B cell (primary cell): ENCODE measurements at regions not wholly inside any gene's neighbourhood (a gene's known extent, or its start where the extent isn't known, plus 50 kb on each side); places are given as distances from the start of the nearest gene placed in this dataset.

ENCODE experiments used
- ATAC-seq: fragments of 200-7000 bp; cut with Tn5 transposase; one replicate; pipeline ENCODE4 v1.10.0; 2021; ENCODE audit warnings: low read depth, mild to moderate bottlenecking, moderate number of reproducible peaks, moderate library complexity
- CTCF ChIA-PET: fragments of 350-600 bp; sonication (Branson Sonifier 250); formaldehyde crosslinking; loops from one replicate; lab custom pipeline; 2021; ENCODE audit warnings: antibody characterized with exemption, inconsistent platforms; lab: Charles Lee
- POLR2A ChIA-PET: fragments of 350-600 bp; sonication (Branson Sonifier 250); formaldehyde crosslinking; loops from one replicate; lab custom pipeline; 2021; ENCODE audit warnings: antibody characterized with exemption; lab: Charles Lee
- DNase-seq: peaks from one replicate; pipeline ENCODE4 v3.0.0; 2013
- H2AFZ ChIP-seq: 2 replicates; pipeline ENCODE4 v1.6.1; 2012; ENCODE audit warnings: mild to moderate bottlenecking, low read depth, low read length; ENCODE audit not compliant: insufficient read depth, poor library complexity, severe bottlenecking
- H3K27ac ChIP-seq, 2 donors: 1 replicate in 1 of 2; 2 replicates in 1 of 2; pipeline ENCODE4 v1.5.1; 2012 to 2013; ENCODE audit warnings: low read length in 2 of 2, mild to moderate bottlenecking in 2 of 2, moderate library complexity in 1 of 2
- H3K27me3 ChIP-seq, 4 experiments: fragments of 200-600 bp in 1 of 4; sonication (generic) in 1 of 4; replicated peaks in 1 of 4; 1 replicate in 2 of 4; 2 replicates in 2 of 4; pipeline versions ENCODE4 v1.6.1 to v1.7.0; 2013 to 2016; ENCODE audit warnings: low read length in 3 of 4, mild to moderate bottlenecking in 2 of 4, mixed read lengths in 1 of 4, moderate library complexity in 1 of 4; ENCODE audit not compliant: insufficient read depth in 4 of 4, control insufficient read depth in 3 of 4; ENCODE audit errors: control extremely low read depth in 1 of 4
- H3K36me3 ChIP-seq, 2 experiments: replicated peaks in 1 of 2; 1 replicate in 1 of 2; 2 replicates in 1 of 2; pipeline versions ENCODE4 v1.6.1 to v1.7.1; 2013; ENCODE audit warnings: low read length in 1 of 2; ENCODE audit not compliant: insufficient read depth in 2 of 2, control insufficient read depth in 1 of 2; ENCODE audit errors: control extremely low read depth in 1 of 2, extremely low read depth in 1 of 2
- H3K4me1 ChIP-seq, 2 donors: fragments of 200-600 bp in 1 of 2; sonication (generic) in 1 of 2; 1 replicate in 1 of 2; 2 replicates in 1 of 2; pipeline versions ENCODE4 v1.5.1 to v1.6.1; 2013 to 2017; ENCODE audit warnings: low read length in 2 of 2; ENCODE audit not compliant: control insufficient read depth in 2 of 2, insufficient read depth in 2 of 2
- H3K4me2 ChIP-seq: replicated peaks from 2 replicates; pipeline ENCODE3; 2012; ENCODE audit warnings: mild to moderate bottlenecking, low read depth, low read length; ENCODE audit not compliant: poor library complexity, severe bottlenecking
- H3K4me3 ChIP-seq, 5 experiments: fragments of 200-600 bp in 1 of 5; sonication (generic) in 1 of 5; 1 replicate in 3 of 5; 2 replicates in 2 of 5; pipeline versions ENCODE4 v1.5.1 to v1.7.0; 2011 to 2016; ENCODE audit warnings: low read length in 4 of 5, mild to moderate bottlenecking in 4 of 5, low read depth in 2 of 5, control low read depth in 1 of 5, moderate library complexity in 1 of 5; ENCODE audit not compliant: insufficient read depth in 1 of 5; ENCODE audit errors: control extremely low read depth in 1 of 5, extremely low read depth in 1 of 5
- H3K79me2 ChIP-seq: fragments of 200-600 bp; sonication (generic); one replicate; pipeline ENCODE4 v1.6.0; 2016; ENCODE audit warnings: low read length; ENCODE audit not compliant: control insufficient read depth, insufficient read depth
- H3K9ac ChIP-seq: fragments of 200-600 bp; sonication (generic); 2 replicates; pipeline ENCODE4 v1.6.1; 2017; ENCODE audit warnings: mild to moderate bottlenecking, low read length, moderate library complexity
- H3K9me3 ChIP-seq, 3 donors: one replicate each; pipeline versions ENCODE4 v1.6.1 to v1.7.1; 2013; ENCODE audit warnings: low read length in 2 of 3; ENCODE audit not compliant: control insufficient read depth in 2 of 3, insufficient read depth in 1 of 3; ENCODE audit errors: control extremely low read depth in 1 of 3
- H4K20me1 ChIP-seq: 2 replicates; pipeline ENCODE4 v1.6.0; 2012; ENCODE audit warnings: mild to moderate bottlenecking, low read length; ENCODE audit not compliant: insufficient read depth, control insufficient read depth, poor library complexity, severe bottlenecking
- H3K27ac Mint-ChIP-seq: one replicate; pipeline ENCODE4 v1.8.0; 2021; ENCODE audit warnings: mixed read lengths
- H3K27me3 Mint-ChIP-seq: one replicate; pipeline ENCODE4 v1.8.0; 2021; ENCODE audit warnings: mixed read lengths
- H3K4me1 Mint-ChIP-seq: one replicate; pipeline ENCODE4 v1.8.0; 2021; ENCODE audit warnings: mixed read lengths
- H3K4me3 Mint-ChIP-seq: one replicate; pipeline ENCODE4 v1.8.0; 2021; ENCODE audit warnings: mixed read lengths
- H3K9me3 Mint-ChIP-seq: one replicate; pipeline ENCODE4 v1.8.0; 2022; ENCODE audit warnings: mixed read lengths; ENCODE audit not compliant: insufficient read depth
- EZH2 ChIP-seq: IDR thresholded peaks from 2 replicates; pipeline ENCODE4 v1.6.1; 2012; ENCODE audit warnings: borderline replicate concordance, low read depth, mild to moderate bottlenecking, moderate library complexity, low read length; ENCODE audit not compliant: insufficient read depth, poor library complexity, severe bottlenecking
- WGBS: methylation state at CpG from one replicate; pipeline ENCODE4 v1.1.5; 2013; ENCODE audit warnings: missing lambda C conversion rate; ENCODE audit not compliant: insufficient coverage; 5-methylcytosine and 5-hydroxymethylcytosine counted together
- intact Hi-C: fragments of 100-400 bp; cut with micrococcal nuclease; formaldehyde crosslinking; loops from one replicate; pipeline ENCODE4 v1.10.0; 2022
- TF ChIP-seq, protein P1 (sequence below): fragments of 200-600 bp; IDR thresholded peaks from one replicate; pipeline ENCODE4 v1.8.0; 2022; ENCODE audit warnings: antibody characterized with exemption, mild to moderate bottlenecking

GRCh38 chr6:117829594-117830319, 77.3 kb upstream of the SLC35F1 start:
- Histone ChIP-seq H2AFZ (no peak overlapping the region), H4K20me1 (no peaks in the 10 kb centered on the region), H3K4me2 (no peak overlapping the region), H3K4me1 (no peaks in the 10 kb centered on the region), H3K27me3 (peaks cover 0 to 4% (median 0%) of the 10 kb centered on the region in 4 experiments), H3K79me2 (no peaks in the 10 kb centered on the region), H3K4me3 (no peak overlapping the region), H3K36me3 (no peaks in the 10 kb centered on the region), H3K9ac (no peak overlapping the region), H3K27ac (no peak overlapping the region), H3K9me3 (peaks cover 0 to 5% (median 0%) of the 10 kb centered on the region in 3 donors)
- H3K4me1 Mint-ChIP-seq = no peaks in the 10 kb centered on the region
- intact Hi-C loops = no loop called here
- peaks cover 2% of the 10 kb centered on the region for H3K9me3 Mint-ChIP-seq
- no peak for TF ChIP-seq EZH2
- TF ChIP-seq, protein P1, sequence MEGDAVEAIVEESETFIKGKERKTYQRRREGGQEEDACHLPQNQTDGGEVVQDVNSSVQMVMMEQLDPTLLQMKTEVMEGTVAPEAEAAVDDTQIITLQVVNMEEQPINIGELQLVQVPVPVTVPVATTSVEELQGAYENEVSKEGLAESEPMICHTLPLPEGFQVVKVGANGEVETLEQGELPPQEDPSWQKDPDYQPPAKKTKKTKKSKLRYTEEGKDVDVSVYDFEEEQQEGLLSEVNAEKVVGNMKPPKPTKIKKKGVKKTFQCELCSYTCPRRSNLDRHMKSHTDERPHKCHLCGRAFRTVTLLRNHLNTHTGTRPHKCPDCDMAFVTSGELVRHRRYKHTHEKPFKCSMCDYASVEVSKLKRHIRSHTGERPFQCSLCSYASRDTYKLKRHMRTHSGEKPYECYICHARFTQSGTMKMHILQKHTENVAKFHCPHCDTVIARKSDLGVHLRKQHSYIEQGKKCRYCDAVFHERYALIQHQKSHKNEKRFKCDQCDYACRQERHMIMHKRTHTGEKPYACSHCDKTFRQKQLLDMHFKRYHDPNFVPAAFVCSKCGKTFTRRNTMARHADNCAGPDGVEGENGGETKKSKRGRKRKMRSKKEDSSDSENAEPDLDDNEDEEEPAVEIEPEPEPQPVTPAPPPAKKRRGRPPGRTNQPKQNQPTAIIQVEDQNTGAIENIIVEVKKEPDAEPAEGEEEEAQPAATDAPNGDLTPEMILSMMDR = no peak
- no CpG with 5 or more reads among the region's 8 CpGs for WGBS
- no peak overlapping the region for H3K27ac Mint-ChIP-seq
- H3K4me3 Mint-ChIP-seq = no peak overlapping the region
- DNase-seq (no peak), ATAC-seq (no peak)
- ChIA-PET POLR2A (no interaction called here), CTCF (interaction anchor here (1.5 kb wide), 1 partner anchor 380 kb away, joined by 3 read pairs; no protein-coding TSS in a partner anchor)
- H3K27me3 Mint-ChIP-seq = peaks cover 24% of the 10 kb centered on the region

DNA sequence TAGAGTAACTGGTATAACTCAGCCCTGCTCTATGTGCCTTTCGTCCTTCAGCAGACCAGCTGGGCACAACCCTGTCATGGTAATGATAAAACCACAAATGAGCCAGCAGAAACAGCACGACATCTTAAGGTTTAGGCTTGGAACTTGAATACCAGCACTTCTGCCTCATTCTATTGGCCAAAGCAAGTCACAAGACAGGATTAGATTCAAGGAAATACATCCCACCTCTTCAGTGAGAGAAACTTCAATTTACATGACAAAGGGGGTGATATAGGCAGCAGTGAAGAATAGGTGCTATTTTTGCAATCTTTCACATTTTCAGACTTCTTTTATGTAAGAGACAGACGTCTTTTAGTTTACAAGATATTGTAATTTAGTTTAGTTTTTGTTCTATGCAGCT, 69.8 kb upstream of the SLC35F1 start:
- no peak for DNase-seq
- Histone ChIP-seq H3K9ac (no peak overlapping the region), H3K27ac (no peak overlapping the region), H4K20me1 (no peaks in the 10 kb centered on the region), H3K4me1 (no peaks in the 10 kb centered on the region), H3K9me3 (peaks cover 0 to 3% (median 0%) of the 10 kb centered on the region in 3 donors), H3K27me3 (no peaks in the 10 kb centered on the region), H3K4me3 (no peak overlapping the region), H3K4me2 (no peak overlapping the region), H2AFZ (no peak overlapping the region), H3K36me3 (no peaks in the 10 kb centered on the region), H3K79me2 (no peaks in the 10 kb centered on the region)
- peaks cover 2% of the 10 kb centered on the region for H3K9me3 Mint-ChIP-seq
- H3K4me3 Mint-ChIP-seq = no peak overlapping the region
- no peaks in the 10 kb centered on the region for H3K27me3 Mint-ChIP-seq
- WGBS = 69% methylated on average over 2 of the region's 3 CpGs
- intact Hi-C loops = no loop called here
- no peaks in the 10 kb centered on the region for H3K4me1 Mint-ChIP-seq
- ChIA-PET CTCF (no interaction called here), POLR2A (no interaction called here)
- TF ChIP-seq EZH2 = no peak
- TF ChIP-seq, protein P1 = no peak
- ATAC-seq = no peak
- no peak overlapping the region for H3K27ac Mint-ChIP-seq
